Fibroblast of skin of left quadriceps (primary cell): ENCODE measurements at regions not wholly inside any gene's neighbourhood (a gene's known extent, or its start where the extent isn't known, plus 50 kb on each side); places are given as distances from the start of the nearest gene placed in this dataset.
"Not testable (repeated sequence)": the region's sequence is repeated elsewhere in the genome, so short reads cannot be mapped to it uniquely, and the experiment has no call there.

Source experiments
- DNase-seq, 2 experiments: peaks; one replicate each; pipeline ENCODE4 v3.0.0-alpha.2; 2013; ENCODE audit warnings: low read depth in 2 of 2

DNA sequence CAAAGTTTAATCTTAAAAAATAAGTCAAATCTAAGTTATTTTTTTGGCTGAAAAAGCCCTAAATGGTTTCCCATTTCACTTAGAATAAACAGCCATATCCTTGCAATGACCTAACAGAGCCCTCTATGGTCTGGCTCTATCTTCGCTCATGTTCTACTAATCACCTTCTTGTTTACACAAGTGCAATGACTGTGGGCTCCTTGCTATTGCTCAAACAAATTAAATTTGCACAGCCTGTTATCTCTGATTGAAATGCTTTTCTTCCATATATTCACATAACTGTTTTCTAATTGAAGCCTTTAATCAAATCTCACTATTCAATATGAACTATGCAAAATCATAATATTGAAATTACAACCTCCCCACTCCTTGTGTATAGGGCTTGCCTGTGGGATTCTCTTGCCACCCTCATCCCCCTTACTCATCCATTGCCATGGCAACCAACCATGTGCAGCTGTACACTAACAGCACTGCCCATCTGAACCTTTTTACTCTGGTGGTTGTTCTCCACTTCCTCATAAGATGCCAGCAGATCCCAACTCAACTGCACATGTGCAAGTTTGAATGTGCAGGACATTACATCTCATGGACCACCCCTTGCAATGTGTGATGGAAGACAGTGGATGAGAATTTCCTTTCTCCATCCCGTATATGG, 1083.2 kb downstream of the SOCS6 start:
- no peak for DNase-seq

DNA sequence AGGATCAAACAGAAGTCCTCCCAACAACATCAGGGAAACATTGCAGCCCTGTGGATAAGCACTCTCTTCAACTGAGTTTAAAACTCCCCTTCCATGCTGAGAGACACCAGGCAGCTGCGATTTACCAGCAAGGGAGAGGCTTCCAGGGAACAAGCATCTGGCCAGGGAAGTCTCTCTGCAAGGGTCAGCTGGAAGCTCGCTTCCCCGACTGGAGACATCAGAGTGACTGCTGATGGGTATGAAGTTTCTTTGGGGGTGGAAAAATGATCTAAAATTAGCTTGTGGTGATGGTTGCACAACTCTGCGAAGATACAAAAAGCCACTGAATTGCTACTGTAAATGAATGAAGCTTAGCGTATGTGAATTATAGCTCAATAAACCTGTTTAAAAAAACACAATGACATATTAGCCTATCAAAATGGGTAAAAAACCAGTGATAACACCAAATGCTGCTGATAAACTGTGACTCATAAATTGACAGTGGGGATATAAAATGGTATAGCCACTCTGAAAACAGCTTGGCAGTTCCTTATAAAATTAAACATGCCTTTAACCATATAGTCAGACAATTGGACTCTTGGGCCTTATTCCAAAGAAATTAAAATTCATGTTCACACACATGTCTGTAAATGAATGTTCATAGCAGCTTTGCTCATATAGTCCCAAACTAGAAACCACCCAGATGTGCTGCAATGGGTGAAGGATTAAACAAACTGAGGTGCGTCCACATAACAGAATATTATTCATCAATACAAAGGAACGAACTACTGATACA, 1082.0 kb downstream of the SOCS6 start:
- no peak for DNase-seq

DNA sequence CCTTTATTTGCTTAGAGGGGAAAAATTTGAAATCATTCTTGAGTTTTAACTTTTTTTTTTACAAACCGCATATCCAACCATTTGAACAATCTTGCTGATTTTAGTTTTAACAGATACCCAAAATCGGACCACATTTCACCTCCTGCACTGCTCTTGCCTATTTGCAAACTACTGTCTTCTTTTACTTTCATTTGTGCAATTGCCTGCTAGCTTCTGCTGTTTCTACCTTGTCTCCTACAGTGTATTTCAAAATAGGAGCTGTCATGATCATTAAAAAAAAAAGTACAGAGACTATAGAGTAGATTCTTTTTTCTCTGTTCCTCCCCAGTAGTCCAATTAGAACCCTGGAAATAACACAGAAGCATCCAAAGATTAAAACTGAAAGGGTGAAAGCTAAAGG, 1081.2 kb downstream of the SOCS6 start:
- DNase-seq = no peak

DNA sequence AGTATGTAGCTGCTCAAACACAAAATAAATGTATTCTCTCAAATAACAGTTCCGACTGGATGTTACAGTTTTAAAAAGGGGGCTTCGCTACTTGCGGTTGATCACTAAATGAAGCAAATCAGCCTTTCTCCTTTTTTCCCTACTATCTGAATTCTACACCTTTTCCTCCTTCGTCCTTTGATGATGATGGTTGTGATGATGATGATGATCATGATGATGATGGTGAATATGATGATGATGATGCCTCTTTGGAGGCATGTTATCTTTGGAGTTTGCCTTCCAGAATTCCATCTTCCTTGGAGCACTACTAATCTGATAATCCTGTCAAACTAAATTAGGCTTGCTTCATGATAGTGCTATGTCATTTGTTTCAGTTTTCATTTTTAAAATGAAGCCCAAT, 1073.3 kb downstream of the SOCS6 start:
- DNase-seq = no peak

DNA sequence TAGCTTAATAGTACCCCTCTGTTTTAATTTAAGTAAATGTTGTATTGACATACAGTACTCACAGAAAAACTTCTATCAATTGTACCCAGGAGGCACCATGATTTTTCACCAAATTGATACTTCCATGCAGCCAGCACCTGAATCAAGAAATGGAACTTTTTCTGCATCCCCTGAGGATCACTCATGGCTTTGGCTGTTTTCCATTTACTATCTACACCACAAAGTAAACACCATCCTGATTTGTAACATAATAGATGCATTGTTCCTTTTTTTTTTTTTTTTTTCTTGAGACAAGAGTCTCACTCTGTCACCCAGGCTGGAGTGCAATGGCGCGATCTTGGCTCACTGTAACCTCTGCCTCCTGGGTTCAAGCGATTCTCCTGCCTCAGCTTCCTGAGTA, 1066.8 kb downstream of the SOCS6 start:
- DNase-seq = not testable (repeated sequence)

DNA sequence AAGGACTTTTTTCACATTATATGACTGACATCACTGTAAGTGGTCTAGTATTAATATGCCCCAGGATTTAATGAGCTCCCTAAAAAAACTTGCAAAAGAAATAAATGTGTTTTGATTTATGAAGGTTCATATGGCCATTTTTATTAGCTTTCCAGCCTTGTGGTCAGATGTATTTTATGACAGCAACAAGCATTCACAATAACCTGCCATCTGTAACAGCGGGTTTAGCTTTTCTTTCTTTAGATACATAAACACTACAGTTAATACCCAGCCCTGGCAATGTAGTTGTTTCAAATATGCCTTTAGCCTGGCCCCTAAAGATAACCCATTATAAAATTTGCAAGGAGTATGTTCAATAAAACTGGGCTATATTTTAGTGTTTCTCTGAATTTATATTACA, 1063.8 kb downstream of the SOCS6 start:
- DNase-seq = no peak

DNA sequence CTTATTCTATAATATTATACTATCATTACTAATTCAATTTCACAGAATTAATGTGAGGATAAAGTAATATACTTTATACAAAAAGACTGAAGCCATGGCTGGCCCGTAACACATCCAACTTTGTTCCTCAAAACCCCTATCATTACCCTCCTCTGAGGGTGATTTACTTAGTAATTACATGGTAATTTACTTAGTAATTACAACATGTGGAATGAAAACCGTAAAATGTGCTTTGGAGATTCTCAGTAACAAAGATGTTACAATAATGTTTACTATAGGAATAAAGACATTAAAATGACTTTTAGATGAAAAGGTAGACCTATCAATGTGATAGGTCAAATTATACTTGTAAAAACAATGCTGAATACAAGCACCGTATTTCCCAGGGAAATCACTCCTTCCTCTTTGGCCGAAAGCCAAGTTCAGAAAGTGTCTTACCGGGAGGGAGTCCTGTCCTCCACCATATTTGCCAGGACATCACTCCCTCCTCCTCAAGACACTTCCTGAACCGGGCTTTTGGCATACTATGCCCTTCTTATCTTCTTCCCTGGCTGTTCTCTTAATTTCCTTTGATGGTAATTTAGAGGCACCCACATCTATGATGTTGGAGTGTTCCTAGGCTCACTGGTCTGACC, 1047.8 kb downstream of the SOCS6 start:
- DNase-seq = no peak

DNA sequence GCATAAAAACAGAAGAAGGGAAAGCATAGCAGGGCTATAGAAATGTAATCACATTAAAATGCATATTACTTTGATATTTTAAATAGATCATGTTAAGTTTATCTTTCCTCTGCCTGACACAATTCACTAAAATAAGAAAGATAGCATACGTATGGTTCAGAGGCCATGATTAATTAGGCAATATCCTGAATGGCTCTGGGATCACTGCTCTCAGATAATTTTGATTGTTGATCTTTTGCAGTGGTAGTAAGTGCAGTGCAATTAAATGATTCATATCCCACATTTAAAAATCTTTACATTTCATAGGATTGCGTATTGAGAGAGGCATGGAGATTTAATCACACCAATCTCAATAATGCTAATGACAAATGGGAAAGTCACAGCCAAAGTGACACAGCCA, 1040.7 kb downstream of the SOCS6 start:
- DNase-seq = no peak

DNA sequence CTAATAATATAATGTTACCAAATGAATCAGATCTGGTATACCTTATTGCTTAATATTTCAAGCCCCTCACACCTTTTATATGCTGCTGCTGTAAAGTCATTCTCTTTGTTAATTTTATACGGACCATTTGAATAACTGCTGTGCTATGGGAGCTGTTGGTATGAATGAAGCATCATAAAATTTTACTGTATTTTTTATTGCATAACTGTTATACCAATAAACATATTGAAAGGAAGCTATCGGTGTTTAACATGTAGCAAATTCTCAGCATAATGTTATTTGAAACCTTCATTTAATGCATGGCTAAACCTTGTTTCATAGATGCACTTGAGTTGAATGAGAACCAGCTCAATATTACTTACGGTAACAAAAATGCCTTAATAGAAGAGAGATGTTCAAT, 1040.3 kb downstream of the SOCS6 start:
- no peak for DNase-seq

DNA sequence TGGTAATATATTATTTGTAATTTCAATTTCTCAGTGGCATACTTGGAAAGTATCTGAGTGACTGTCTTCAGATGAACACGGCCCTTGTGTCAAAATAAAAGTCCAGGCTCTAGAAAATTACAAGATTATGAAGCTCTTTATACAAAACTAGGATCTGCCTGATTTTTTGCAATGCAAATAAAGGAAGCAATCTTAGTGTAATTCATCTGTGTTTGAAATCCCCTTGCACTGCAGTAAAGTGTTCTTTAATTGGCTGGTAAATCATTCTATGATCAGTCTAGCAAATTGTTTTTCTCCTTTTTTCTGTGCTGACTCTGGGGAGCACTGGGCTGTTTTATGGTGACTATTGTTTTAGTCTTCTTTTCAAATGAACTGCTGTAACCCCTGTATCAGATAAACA, 1039.0 kb downstream of the SOCS6 start:
- DNase-seq = no peak

DNA sequence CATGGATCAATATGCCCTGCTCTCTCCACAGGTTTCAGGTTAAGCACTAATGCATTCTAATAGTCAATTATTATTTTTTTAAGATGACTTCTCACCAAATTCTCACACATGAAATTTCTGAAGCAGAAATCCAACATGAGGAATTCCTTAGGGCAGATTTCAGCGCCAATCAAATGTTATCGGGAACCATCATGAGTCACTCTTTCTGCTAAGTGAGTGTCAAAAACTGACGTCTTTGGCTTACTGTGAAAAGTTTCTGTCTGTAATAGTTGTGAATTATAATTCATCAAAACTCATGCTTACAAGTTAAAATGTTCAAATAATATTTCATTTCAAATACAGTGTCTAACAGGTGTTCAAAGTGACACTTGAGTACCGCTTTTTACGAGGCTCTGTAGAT, 1038.6 kb downstream of the SOCS6 start:
- no peak for DNase-seq

DNA sequence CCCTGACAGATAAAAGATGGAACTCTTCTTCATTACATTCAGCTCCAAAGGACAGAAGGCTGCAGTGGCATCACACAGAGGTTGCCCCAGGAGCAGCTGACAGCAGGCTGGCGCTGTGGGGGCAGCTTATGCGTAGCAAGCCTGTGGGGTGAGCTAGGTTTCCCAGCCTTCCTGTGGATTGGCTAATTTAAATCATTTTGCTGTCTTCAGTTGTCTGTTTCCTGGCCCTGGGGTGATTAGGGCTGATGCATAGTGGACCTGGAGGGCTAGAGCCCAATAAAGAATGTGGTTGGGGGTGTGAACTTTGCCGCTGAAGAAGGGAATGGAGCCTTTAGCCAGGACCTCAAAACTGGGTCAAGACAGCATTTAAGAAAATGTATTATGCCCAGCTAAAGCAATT, 1038.0 kb downstream of the SOCS6 start:
- DNase-seq = no peak

DNA sequence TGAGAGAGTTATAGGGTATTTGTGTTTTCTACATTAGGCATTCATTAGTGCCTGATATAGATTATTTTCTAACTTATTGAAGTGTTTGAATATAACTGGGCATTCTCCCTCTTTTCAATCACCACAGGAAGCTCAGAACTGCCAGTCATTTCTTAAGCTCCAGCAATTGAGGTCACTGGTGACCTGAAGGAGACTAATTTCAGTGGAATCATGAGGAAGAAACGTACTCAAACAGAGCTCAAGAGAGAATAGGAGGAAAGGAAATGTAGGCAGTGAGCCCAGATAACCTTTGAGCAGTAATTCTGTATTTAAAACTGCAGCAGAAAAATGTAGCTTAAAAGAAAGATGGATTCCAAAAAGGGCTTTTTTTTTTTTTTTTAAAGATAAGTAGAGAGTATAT, 1035.5 kb downstream of the SOCS6 start:
- DNase-seq = no peak

DNA sequence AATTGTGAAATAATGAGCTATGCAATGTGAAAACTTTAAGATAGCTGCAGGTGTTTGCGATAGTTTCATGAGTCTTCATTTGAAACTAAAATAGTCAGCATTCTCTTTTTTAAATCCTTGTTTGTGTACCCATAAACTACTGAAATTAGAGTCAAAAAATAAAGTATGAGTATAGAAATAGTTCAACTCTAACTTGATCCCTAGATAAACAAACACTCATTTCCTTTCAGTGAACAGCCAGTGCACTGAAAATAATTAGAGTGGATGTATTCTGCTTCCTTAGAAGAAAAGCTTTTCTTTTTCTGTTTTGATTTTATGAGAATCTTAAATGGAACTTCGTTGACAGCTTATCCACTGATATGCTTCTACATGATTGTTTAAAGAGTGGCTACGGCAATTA, 1033.4 kb downstream of the SOCS6 start:
- DNase-seq = no peak

DNA sequence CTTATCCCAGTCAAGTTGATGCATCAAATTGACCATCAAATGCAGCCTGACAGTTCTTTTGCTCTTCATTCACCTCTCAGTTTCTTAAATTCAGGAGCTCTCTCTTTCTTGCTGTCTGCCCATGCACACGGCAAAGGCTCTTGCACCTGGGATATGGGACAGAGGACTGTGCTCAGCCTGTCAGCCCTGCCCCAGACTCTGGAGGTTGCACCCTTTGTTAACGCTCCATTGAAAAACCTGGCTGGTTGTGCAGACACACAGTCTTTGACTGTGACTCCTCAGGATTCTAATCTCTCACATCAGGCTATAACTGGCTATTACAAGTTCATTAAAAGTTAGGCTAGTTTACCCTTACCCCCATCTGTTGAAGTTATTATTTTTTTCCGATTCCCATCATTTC, 1032.5 kb downstream of the SOCS6 start:
- DNase-seq = no peak

DNA sequence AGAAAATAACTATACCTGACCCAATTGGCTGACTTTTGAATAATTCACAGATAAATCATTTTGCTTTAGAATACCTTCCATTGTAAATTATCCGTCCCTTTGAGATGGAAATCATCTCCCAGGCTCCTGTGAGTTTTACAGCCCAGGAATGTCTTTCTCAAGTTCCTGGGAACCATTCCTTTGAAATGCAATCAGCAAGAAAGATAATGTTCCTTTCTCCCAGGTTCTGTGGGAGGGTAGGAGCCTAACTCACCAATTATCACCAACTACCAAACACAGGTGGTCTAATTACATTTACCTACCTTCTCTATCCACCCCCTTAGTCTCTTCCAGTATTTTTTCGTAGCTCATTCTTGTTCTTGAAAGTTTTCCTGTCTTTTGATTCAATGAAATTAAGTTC, 1016.0 kb downstream of the SOCS6 start:
- no peak for DNase-seq

DNA sequence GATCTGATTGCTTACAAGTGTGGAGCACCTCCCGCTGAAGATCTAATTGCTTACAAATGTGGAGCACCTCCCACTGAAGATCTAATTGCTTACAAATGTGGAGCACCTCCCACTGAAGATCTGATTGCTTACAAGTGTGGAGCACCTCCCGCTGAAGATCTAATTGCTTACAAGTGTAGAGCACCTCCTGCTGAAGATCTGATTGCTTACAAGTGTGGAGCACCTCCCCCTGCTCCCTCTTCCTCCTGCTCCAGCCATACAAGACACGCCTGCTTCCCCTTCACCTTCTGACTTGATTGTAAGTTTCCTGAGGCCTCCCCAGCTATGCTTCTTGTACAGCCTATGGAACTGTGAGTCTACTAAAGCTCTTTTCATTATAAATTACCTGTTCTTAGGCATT, 1014.9 kb downstream of the SOCS6 start:
- DNase-seq = not testable (repeated sequence)

DNA sequence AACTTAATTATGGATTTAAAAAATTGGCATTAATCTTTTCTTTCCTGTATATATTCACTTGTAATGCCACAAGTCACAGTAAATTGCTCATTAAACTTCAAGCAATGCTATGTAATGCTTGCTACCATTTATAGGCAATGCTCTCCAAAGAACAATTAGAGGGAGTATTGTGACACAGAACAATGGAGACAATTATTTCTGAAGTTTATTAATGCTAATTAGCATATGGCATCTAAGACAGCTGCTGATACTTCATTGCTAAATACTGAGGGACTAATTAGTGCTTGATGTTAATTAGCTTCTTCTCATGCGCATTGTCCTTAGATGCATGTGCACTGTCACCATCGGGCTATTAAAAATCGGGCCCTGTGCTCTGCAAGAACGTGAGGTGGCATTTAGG, 1012.8 kb downstream of the SOCS6 start:
- DNase-seq = no peak

DNA sequence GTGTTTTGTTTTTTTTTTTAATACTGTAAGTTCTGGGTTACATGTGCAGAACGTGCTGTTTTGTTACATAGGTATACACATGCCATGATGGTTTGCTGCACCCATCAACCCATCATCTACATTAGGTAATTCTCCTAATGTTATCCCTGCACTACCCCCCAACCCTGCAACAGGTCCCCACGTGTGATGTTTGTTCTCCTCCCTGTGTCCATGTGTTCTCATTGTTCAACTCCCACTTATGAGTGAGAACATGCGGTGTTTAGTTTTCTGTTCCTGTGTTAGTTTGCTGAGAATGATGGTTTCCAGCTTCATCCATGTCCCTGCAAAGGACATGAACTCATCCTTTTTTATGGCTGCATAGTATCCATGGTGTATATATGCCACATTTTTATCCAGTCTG, 1005.4 kb downstream of the SOCS6 start:
- not testable (repeated sequence) for DNase-seq

DNA sequence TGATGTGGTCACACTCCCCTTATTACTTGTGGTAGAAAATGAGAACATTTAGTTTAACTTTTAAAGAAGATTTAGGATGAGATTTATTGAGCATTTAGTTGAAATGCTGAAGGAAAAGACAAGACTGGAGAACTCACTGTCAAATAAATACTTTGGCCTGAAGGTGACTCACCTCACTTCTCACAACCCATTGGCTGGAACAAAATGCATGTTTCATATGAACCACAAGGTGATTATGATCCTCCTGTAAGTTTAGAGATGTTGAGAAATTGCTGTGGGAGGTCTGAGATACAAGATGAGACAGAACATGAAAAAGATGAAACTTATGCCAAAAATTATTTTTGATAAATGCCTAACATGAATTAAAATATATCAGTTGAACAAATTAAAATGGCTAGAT, 1004.5 kb downstream of the SOCS6 start:
- no peak for DNase-seq

DNA sequence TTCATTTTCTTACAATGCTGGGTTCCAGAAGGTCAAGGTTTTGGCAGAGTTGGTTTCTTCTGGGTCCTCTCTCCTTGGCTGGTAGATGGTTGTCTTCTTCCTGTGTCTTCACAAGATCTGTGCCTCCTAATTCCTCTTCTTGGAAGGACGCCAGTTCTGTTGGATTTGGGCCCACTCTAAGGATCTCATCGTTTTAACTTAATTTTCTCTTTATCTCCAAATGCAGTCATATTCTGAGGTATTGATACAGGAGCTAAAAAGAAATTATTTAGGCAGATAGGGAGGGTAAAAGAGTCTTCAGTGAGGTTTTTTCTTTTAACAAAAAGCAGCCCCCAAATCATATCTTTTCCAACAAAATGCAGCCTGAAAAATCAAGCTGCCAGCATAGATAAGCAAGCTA, 998.4 kb downstream of the SOCS6 start:
- DNase-seq = no peak

DNA sequence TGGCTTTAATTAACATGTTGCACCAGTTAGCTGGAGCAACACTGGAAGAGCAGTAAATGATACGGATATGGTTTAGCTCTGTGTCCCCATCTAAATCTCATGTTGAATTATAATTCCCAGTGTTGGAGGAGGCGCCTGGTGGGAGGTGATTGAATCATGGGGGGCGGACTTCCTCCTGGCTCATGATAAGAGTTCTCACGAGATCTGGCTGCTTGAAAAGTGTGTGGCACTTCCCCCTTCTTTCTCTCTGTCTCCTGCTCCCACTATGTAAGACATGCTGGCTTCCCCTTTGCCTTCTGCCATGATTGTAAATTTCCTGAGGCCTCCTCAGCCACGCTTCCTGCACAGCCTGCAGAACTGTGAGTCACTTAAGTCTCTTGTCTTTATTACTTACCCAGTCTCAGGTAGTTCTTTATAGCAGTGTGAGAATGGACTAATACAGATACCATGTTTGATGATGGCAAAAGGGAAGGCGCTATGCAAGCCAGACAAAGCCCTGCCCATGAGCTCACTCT, 963.6 kb downstream of the SOCS6 start:
- DNase-seq = no peak

DNA sequence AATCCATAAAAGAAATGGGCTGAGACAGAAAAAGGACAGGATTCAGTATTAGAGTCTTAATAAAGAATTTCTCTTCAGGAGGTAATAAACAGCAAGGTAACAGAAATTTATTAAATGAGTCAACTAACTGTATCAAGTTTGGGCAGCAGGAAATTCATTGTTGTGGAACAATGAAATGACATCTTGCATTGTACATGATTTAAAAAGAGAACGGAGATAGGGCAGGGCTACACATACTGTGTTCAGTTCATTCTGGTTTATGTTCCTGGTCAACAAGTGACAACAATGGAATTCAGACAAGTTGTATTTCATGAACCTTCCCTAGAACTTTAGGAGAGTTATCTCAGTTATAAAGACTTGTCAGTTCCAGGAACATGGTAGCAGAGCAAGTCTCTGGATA, 961.3 kb downstream of the SOCS6 start:
- DNase-seq = no peak
